WTC11 (cell line): ENCODE measurements at regions not wholly inside any gene's neighbourhood (a gene's known extent, or its start where the extent isn't known, plus 50 kb on each side); places are given as distances from the start of the nearest gene placed in this dataset.

Experiments
- CTCF ChIP-seq: fragments of 200-600 bp; IDR thresholded peaks from 2 replicates; pipeline ENCODE4 v1.8.0; 2022; ENCODE audit warnings: antibody characterized with exemption
- FOXK1 ChIP-seq: sonication (generic); formaldehyde crosslinking; IDR thresholded peaks from 2 replicates; pipeline ENCODE4 v1.8.0; 2022; ENCODE audit warnings: mild to moderate bottlenecking, moderate library complexity, missing genetic modification reagents
- IRF2 ChIP-seq: sonication (generic); formaldehyde crosslinking; IDR thresholded peaks from 2 replicates; pipeline ENCODE4 v1.8.0; 2022; ENCODE audit warnings: low read depth, missing genetic modification reagents, borderline replicate concordance
- NFATC4 ChIP-seq: fragments of 250-450 bp; sonication (Bioruptor Pico); IDR thresholded peaks from 2 replicates; pipeline ENCODE4 v1.9.0; 2021; ENCODE audit warnings: mild to moderate bottlenecking
- PRDM15 ChIP-seq: sonication (generic); formaldehyde crosslinking; IDR thresholded peaks from 2 replicates; pipeline ENCODE4 v1.8.0; 2022; ENCODE audit warnings: missing genetic modification reagents
- TEAD4 ChIP-seq: sonication (generic); formaldehyde crosslinking; IDR thresholded peaks from 2 replicates; pipeline ENCODE4 v1.8.0; 2022; ENCODE audit warnings: mild to moderate bottlenecking, missing genetic modification reagents
- USF2 ChIP-seq: sonication (generic); formaldehyde crosslinking; IDR thresholded peaks from 2 replicates; pipeline ENCODE4 v1.8.1; 2023; ENCODE audit warnings: mild to moderate bottlenecking, missing genetic modification reagents, moderate library complexity
- ZNF317 ChIP-seq: sonication (generic); formaldehyde crosslinking; IDR thresholded peaks from 2 replicates; pipeline ENCODE4 v1.8.1; 2023; ENCODE audit warnings: low read depth, mild to moderate bottlenecking, moderate library complexity, missing genetic modification reagents, borderline replicate concordance
- ZNF425 ChIP-seq: fragments of 250-450 bp; sonication (Bioruptor Pico); conservative IDR thresholded peaks from 2 replicates; pipeline ENCODE4 v1.9.0; 2021; ENCODE audit warnings: mild to moderate bottlenecking

GRCh38 chr1:30526652-30527345, 196.6 kb downstream of the MATN1 start:
- TF ChIP-seq USF2 (CRISPR knock-in tag) (no peak), CTCF (no peak), FOXK1 (CRISPR knock-in tag) (no peak), PRDM15 (CRISPR knock-in tag) (no peak), NFATC4 (no peak), ZNF317 (CRISPR knock-in tag) (no peak), TEAD4 (CRISPR knock-in tag) (no peak), ZNF425 (CRISPR knock-in tag) (no peak), IRF2 (CRISPR knock-in tag) (no peak)
